ENCODE measurements at regions not wholly inside any gene's neighbourhood (a gene's known extent, or its start where the extent isn't known, plus 50 kb on each side); places are given as distances from the start of the nearest gene placed in this dataset.

GRCh38 chr2:215652388-215652787 is 216.5 kb upstream of the FN1 start:
- TF ChIP-seq CTCF (IDR thresholded peaks at IDR 0.05) = no peak
- no peak for TF ChIP-seq EZH2 (IDR thresholded peaks at IDR 0.05; ENCODE audit: borderline replicate concordance, insufficient read depth, low read depth, low read length, poor library complexity, severe bottlenecking)
